ENCODE measurements at regions not wholly inside any gene's neighbourhood (a gene's known extent, or its start where the extent isn't known, plus 50 kb on each side); places are given as distances from the start of the nearest gene placed in this dataset.

DNA sequence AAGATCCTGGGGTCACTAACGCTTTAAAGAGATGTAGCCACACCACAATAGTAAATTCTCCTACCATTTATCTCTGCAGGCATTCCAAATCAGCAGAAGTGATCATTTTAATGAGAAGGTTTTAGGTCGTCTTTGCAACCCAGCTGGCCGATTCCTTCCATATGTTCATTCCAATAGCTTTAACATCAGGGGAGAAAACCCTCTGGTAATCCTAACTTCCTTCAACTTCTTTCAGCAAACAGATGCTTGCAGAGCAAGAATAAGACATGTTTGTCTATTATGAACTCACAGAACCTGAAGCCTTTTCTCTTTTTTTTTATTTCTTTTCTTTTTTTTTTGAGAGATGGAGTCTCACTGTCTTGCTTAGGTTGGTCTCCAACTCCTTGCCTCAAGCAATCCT, 498.6 kb upstream of the SLITRK1 start:
- TF ChIP-seq, protein P1, sequence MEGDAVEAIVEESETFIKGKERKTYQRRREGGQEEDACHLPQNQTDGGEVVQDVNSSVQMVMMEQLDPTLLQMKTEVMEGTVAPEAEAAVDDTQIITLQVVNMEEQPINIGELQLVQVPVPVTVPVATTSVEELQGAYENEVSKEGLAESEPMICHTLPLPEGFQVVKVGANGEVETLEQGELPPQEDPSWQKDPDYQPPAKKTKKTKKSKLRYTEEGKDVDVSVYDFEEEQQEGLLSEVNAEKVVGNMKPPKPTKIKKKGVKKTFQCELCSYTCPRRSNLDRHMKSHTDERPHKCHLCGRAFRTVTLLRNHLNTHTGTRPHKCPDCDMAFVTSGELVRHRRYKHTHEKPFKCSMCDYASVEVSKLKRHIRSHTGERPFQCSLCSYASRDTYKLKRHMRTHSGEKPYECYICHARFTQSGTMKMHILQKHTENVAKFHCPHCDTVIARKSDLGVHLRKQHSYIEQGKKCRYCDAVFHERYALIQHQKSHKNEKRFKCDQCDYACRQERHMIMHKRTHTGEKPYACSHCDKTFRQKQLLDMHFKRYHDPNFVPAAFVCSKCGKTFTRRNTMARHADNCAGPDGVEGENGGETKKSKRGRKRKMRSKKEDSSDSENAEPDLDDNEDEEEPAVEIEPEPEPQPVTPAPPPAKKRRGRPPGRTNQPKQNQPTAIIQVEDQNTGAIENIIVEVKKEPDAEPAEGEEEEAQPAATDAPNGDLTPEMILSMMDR (IDR thresholded peaks at IDR 0.05; ENCODE audit: low read length), result no peak
- no peak for TF ChIP-seq EZH2 (IDR thresholded peaks at IDR 0.05; ENCODE audit: borderline replicate concordance, low read length)
